Nucleus accumbens (tissue), 56 donors: ENCODE measurements at regions not wholly inside any gene's neighbourhood (a gene's known extent, or its start where the extent isn't known, plus 50 kb on each side); places are given as distances from the start of the nearest gene placed in this dataset.
"Not testable (repeated sequence)": the region's sequence is repeated elsewhere in the genome, so short reads cannot be mapped to it uniquely, and the experiment has no call there.

Experiments
- DNase-seq, 56 donors: peaks; one replicate each; lab custom pipeline; 2025; lab: John Stamatoyannopoulos, UW

DNA sequence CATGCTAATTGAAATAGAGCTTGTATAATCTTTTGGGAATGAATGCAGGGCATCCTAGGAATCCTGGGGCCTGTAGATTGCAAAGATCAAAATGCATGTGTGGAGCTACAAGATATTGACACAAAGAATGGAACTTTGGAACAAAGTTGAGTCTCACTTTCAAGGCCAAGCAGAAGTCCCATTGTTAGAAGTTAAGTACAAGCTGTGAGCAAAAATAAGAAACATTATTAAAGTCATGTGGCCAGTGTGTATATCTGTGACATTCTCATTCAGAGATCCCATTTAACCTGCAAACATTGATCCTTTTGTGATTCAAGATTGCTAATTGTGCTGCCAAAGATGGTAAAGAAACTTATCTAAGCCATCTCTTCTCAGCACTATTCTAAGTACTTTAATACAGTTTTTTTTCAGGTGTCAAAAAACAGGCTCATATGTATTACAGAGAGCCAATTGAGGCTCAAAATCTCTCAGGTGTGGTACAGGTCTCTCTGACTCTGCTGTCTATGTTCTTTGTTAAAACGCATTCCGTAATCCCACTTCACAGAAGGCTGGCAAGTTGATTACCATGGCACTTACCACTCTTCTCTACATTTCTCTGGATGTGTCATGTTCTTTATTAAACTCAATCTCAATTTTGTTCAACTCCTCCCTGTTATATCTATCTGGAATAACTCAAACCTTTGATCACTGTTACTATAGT is 704.4 kb upstream of the NEGR1 start:
- no peak for DNase-seq

DNA sequence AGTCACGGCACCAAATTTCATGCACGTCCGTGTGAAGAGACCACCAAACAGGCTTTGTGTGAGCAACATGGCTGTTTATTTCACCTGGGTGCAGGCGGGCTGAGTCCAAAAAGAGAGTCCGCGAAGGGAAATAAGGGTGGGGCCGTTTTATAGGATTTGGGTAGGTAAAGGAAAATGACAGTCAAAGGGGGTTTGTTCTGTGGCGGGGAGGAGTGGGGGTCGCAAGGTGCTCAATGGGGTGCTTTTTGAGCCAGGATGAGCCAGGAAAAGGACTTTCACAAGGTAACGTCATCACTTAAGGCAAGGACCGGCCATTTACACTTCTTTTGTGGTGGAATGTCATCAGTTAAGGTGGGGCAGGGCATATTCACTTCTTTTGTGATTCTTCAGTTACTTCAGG is 702.7 kb upstream of the NEGR1 start:
- not testable (repeated sequence) for DNase-seq

DNA sequence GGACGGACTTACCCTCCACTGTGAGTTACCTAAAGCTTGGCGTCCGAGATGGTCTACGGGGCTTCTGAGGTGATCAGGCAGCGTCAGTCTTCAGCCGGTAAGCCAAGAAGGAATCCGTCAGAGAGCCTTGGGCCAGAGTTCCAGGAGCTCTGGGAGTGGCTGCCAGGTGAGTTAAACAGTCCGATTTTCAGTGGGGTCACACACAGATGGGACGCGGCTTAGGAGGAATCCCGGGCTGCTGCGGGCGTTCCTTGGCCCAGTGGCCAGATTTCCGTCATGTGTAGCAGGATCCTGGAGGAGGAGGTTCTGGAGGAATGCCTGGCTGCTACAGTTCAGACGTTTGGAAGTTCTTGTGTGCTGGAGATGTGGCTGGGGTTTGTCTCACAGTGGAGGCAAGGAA is 700.7 kb upstream of the NEGR1 start:
- DNase-seq: not testable (repeated sequence)

DNA sequence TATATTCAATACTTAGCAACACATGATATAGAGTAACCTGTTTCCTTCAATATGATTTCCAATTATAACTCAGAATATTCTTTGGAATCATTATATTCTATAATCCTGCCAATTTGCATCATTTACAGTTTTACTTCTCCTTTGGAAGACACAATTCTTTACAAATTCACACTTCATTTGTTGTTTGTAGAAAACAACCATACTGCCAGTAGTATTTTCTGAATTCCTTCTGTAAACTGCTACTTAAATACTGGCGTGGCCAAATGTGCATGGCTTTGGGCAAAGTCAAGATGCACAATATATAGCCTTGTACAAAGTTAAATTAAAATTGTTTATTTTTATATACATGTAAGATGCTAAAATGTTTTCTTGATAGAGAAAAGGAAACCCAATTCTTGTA is 687.1 kb upstream of the NEGR1 start:
- DNase-seq: no peak

DNA sequence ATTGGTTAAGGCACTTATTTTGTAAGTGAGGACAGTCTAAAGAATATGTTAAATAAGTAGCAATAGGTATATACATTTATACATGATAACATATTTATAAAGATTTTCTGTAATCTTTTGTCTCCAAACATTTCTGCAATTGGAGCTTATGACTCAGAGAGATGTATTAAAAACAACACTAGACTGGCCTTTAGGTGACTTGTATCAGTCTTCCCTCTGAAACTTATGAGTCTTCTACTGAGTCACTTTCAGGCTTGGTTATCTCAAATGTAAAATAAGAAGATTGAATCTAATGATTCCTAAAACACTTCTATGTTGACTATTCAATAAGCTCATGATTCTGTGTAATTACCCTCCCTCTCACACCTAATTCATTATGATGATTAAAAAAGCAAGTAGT is 672.6 kb upstream of the NEGR1 start:
- no peak for DNase-seq

DNA sequence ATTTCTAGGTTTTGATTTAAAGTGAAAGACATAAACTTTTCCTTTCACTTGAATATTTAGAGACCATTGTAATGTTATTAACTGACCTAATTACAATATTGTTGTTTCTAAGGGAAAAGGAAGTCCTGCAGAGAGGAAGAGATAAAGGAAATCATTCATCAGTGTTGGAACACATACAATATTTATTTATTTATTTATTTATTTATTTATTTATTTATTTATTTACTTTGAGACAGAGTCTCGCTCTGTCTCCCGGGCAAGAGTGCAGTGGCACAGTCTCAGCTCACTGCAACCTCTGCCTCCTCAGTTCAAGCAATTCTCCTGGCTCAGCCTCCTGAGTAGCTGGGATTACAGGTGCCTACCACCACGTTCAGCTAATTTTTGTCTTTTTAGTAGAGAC is 668.6 kb upstream of the NEGR1 start:
- DNase-seq: not testable (repeated sequence)

DNA sequence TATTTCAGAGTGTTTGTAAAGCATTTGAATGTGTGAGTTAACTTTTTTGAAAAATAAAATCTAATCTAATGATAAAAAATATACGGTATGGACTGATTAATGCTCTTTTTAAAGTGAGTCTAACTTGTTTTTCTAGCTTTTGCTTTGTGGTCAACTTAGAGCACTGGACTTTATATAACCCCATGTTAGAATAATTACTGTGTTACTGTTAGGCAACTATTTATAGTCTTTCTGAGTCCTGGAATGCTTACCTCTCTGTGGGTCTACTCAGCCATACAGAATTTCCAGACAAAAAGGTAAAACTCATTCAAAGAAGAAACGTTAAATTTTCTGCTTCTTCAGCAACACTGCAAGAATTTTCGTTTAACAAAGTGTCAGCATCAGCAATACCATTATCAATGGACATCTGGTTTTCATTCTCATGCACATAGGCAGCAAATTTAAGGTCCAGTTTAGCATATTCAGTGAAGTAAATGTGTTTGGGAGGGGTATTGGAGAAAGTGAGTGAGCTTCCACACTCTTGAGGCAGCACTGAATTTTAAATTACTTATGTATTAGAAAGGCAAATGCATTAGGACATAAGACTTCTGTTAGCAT is 664.7 kb upstream of the NEGR1 start:
- no peak for DNase-seq

DNA sequence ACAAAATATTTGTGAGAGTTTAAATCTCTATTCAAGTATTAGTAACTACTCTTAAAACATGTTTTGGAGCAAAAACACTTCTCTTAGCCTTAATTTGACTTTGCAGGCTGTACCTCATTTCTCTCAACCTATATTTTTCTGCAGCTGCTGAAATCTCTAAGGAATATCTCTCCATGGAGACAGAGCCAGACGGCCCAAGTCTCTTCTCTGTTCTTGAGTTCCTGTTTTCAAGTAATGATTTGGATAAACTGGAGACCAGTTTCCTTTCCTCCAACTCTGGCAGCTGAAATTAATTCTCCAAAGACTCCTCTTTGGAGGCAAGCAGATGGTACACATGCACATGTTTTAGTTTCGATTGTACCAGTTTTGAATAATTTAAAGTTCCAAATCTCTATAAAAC is 659.7 kb upstream of the NEGR1 start:
- no peak for DNase-seq

DNA sequence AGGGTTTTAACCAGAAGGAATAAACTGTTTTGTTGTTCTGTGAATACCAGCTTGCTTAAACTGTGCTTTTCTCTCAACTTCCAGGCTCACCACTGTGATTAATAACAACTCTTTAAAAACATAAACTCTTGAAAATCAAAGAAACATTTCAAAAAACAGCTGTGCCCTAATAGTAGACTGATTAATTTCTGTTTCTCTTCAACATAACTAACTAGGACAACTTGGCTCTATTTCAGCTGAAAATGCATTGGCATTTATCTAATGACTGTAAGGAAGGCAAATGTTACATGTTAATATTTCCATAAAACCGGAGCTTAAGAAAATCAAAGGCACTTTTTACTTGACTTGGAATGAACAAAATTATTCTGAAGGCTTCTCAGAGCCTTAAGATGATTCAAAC is 656.1 kb upstream of the NEGR1 start:
- no peak for DNase-seq

DNA sequence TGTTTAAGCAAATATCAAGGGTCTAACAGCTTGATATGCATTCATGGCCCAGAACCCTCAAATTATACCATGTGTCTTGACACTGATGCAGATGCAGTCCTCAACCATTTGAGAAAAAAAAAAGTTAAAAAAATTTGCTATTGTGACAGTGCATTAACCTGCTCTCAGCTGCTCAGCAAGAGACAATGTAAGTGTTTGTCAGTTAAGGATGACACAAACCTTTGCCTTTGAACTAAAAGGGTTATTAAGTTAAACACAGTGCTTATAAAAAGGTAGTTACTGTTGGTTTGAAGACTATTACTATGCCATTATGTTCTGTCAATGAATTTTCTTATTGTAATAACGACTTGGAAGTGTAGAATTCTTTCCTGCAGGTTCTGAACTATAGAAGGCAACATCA is 655.6 kb upstream of the NEGR1 start:
- no peak for DNase-seq

DNA sequence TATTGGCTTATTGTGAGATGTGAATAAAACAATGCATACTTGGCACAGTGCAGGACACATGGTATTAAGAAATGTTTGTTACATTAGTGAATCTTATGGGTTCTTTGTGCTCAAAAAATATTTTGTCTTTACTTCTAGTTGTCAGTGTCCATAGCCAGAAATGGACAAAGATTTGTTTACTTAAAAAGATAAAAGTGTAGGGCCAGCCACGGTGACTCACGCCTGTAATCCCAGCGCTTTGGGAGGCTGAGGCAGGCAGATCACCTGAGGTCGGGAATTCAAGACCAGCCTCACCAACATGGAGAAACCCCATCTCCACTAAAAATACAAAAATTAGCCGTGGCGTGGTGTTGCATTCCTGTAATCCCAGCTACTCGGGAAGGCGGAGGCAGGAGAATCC is 654.6 kb upstream of the NEGR1 start:
- DNase-seq: no peak

DNA sequence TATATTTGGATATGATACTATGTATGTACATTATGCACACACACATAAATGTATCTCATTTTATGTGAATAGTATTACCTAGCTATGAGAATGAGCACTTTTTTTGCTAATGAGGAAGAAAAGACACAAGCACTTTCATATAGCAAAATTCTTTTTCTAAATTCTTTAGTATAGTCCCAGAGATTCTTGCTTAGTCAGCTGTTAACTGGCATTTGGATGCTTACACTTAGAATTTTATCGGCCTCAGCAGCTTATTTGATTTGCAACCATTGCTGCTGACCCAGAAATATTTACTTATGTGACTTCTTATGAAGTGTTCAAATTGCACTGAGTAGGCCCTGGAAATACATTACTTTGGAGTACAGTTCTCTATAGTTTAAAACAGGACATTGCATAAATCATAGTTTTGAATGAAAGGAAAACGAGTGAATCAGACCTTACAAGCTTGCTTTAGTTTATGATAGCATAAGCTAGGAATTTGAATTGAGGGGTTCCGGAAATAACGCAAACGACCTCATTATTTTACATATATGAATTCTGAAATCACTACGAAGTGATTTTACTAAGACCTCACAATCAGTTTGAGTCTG is 653.9 kb upstream of the NEGR1 start:
- no peak for DNase-seq

DNA sequence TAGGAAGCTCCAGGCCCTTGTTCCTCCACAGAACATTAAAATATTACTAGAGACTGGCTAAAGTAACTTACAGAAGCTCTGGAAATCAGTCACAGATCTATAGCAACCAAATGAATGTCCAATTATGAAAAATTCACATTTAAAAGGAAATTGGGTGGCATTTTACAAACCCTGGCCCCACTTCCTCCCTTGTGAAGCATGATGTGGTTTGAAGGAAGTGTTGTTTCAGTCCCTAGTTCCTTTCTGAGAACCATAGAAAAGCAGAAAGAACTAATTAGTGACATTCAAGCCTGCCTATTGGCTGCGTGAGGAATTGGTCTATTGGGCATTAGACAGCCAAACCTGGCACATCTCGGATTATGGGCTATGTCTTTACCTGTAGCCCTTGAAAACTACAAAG is 649.7 kb upstream of the NEGR1 start:
- no peak for DNase-seq

DNA sequence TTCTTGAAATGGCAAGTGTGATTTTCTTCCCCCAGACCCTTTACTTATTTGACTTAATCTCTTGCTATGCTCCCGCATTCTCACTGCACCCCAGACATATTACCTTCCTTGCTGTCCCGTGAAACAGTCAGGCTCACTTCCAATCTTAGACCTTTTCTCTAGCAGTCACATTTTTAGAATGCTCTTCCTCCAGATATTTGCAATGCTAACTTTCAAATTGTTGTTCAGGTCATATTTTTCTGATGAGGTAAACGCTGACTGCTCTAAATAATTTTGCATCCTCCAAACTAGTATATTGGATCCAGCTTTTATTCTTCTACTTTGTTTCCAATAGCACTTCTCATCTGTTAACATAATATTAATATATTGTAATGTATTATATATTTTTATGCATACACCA is 648.2 kb upstream of the NEGR1 start:
- DNase-seq: no peak

DNA sequence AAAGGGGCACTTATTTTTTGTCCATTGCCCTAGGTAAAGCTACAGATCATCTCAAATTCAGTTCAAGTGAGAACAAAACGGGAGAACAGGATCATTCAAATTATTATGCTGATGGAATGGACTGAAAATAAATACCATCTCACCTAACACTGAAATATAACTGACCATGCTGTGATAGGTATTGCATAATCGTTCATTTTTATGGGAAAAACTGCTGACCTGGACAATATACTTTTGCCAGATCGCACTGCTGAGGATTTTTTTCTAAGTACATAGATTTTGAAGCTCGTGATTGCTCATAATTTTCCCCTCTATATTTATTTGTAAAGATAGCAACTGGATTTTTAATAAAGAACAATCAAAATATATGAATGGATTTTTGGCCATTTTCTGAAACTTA is 636.6 kb upstream of the NEGR1 start:
- DNase-seq: no peak

DNA sequence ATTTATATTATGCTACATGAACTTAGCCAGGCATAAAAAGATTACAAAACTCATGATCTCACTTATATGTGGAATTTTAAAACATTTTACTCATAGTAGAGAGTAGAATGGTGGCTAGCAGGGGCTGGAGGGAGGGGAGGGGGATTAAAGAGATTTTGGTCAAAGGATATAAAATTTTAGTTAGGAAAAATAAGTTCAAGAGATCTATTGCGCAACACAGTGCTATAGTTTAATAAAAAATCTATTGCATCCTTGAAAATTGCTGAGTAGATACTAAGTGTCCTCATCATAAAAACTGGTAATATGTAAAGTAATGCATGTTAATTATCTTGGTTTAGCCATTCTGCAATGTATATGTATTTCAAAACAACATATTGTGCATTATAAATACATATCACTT is 635.6 kb upstream of the NEGR1 start:
- no peak for DNase-seq

DNA sequence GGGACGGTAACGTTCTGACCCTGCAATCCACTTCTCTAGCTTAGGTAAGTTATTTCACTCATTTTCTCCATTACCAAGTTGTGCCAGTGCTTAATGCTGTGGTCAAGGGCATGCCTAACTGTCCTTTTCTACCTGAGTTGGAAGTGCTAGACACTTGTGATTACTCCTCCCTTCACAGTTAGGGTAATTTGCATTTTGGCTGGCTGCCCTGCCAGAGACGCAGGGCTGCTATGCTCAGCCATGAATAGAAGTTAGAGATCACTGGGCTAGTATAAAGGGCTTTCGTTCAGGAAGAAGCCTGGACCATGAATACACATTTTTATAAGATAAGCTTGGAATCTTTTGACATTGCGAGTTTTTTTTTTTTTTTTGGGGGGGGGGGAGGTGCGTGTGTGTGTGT is 633.2 kb upstream of the NEGR1 start:
- no peak for DNase-seq

DNA sequence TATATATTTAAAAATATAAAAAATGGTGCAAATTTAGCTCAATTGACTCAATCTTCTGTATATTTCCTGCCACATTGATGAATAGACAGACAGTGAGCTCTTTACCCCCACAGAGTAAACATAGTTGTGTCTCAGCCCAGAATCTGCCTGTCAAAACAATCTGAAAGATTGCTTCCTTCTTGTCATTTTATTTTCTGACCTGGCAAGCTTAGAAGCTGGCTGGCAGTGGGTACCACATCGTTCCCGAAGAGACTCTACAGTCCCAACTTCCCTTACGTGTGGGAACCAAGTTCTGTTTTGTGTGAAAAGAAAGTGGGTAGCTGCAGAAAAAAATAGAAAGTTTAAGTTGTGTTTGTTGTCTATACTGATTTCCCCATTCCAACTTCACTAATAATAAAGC is 629.3 kb upstream of the NEGR1 start:
- DNase-seq: no peak

DNA sequence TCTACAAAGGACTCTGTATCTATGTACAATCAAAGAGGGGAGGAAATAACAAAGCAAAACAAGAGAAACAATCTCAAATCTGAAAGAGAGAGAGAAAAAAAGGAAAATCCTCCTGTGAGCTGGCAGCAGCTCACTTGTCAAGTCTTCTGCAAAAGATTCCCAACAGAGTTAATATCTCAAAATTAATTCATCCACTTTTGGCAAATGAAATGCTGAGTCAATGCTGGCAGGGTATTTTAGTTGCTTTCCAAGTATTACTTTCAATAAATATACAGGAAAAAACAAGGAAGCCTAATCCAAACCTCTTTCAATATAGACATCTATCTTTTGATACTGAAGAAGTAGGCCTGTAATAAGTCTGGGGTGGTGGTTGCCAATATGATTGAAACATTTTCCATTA is 613.9 kb upstream of the NEGR1 start:
- no peak for DNase-seq

DNA sequence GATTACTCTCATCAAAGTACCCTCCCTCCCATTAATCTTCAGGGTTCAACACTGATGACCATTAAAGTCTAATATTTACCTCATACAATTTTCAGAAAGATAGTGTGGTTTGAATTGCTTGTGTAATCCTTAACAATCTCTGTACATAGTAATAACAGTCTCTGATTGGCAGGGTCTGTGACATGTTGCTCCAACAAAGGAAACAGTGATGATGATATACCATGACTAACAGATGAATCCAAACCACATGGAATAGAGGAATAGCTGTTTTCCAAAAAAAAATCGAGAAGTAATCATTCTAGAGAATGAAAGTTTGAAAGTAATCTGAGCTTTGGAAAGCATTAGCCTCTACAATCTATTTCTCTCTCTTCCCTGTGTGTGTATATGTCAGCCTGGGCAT is 610.1 kb upstream of the NEGR1 start:
- no peak for DNase-seq

DNA sequence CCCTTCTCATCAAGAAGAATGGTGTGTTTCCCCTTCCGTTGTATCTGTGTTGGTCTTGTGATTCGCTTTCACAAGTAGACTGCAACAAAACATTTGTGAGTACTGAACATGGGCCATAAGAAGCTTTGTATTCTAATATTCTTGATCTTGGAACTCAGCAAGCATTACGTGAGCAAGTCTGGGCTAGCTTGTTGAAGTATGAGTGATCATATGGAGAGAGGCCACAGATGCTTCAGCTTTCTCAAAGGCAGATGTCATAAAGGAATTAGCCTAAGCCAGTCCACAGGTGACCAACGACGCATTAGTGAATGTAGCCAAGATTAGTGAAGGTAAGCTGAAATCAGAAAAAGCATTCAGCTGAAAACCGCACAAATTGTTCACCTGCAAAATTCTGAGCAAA is 609.6 kb upstream of the NEGR1 start:
- DNase-seq: no peak

DNA sequence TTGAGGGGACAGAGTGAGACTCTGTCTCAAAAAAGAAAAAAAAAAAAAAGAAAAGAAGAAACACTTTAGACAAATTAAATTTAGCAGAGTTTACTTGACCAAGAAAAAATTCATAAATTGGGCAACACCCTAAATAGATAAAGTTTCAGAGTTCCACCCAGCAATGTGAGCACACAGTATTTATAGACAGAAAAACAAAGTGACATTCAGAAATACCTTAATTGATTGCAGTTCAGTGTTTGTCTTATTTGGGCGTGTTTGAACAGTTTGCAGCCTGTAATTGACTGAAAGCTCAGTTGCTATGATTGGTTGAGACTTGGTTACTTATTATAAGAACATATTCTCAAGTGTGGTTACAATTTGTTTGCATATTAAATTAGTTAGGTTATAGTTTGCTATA is 603.5 kb upstream of the NEGR1 start:
- no peak for DNase-seq

DNA sequence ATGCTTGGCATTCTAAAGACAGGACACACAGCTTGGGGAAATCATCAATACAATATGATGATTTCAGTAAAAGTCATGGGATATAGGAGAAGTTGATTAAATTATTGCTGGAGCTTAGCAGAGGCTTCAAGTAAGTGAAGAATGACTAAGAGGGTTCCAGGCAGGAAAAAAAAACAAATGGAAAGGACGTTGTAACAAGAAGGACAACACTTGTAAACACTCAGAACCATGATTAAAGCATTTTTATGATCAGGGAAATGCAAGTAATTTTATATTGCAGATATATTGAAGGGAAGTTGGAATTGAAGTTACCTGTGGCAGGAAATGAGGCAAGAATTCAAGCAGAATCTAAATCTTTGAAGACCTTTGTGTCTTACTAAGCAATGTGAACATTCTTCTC is 602.7 kb upstream of the NEGR1 start:
- DNase-seq: no peak
